Occipital lobe (tissue), 1 donor: ENCODE measurements at regions not wholly inside any gene's neighbourhood (a gene's known extent, or its start where the extent isn't known, plus 50 kb on each side); places are given as distances from the start of the nearest gene placed in this dataset.
"Not testable (repeated sequence)": the region's sequence is repeated elsewhere in the genome, so short reads cannot be mapped to it uniquely, and the experiment has no call there.

Source experiments
- DNase-seq: peaks from one replicate; lab custom pipeline; 2025; lab: John Stamatoyannopoulos, UW

- no peak for DNase-seq
Observed at GRCh38 chr15:95075792-95076677, 844.7 kb downstream of the MCTP2 start.

DNA sequence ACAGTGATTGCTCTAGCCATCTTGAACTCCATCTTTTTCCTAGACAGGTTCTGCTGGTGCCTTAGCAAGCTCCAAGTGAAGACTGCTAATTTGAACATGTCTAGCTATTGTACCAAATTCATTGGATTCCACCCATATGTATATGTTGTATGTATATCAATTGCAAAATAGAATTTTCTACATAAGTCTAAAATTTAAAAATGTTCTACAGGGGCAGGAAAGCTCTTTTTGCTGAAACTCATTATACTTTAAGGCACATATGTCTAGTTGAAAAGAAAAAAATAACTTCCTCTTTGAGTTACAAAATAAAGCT is 845.3 kb downstream of the MCTP2 start:
- DNase-seq, result no peak

DNA sequence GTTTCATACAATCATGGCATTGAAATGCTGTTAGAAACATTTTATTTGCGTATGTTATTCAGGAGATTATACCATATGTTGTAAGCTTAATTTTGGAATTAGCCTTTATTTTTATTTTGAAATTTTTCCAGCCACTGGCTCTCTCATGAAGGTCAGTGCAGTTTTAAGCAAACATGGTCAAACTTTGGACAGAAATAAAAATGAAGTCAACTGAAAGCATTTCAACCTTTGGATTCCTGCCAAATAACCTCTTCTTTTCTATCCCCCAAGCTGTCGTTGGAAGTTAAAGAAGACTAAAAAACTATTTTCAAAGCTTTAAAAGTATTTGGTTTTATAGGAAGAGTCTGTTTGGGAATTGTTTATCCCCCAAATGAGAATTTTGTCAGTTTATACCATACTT is 846.6 kb downstream of the MCTP2 start:
- no peak for DNase-seq

DNA sequence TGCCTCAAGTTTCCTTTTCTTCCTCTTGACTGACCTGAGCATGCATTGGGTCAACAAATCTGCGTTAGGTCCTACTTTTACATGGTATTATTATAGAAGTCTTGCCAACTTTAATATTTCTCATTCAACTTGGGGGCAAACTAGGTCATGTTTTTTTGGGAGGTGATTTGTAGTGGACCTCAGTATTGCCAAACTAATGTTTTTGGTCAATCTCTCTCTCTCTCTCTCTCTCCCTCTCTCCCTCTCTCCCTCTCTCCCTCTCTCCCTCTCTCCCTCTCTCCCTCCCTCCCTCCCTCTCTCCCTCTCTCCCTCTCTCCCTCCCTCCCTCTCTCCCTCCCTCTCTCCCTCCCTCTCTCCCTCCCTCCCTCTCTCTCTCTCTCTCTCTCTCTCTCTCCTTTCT is 848.9 kb downstream of the MCTP2 start:
- not testable (repeated sequence) for DNase-seq

DNA sequence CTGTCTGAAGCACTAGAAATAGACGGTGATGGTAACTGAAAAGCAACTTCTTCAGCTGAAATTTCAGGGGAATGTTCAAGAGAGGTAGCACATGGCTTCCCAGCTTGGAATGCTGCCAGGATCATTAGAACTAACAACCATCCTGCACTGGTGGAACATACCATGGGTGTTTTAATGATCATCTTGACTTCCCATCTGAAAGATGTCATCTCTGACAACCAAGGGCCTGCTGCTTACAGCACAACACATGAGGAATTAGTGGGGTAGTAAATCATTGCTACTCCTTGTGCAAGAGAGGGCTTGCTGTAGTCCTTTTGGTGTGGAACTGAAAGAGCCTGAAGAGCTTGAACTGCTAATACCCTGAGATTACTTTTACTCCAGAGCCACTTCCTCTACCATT is 853.7 kb downstream of the MCTP2 start:
- no peak for DNase-seq

DNA sequence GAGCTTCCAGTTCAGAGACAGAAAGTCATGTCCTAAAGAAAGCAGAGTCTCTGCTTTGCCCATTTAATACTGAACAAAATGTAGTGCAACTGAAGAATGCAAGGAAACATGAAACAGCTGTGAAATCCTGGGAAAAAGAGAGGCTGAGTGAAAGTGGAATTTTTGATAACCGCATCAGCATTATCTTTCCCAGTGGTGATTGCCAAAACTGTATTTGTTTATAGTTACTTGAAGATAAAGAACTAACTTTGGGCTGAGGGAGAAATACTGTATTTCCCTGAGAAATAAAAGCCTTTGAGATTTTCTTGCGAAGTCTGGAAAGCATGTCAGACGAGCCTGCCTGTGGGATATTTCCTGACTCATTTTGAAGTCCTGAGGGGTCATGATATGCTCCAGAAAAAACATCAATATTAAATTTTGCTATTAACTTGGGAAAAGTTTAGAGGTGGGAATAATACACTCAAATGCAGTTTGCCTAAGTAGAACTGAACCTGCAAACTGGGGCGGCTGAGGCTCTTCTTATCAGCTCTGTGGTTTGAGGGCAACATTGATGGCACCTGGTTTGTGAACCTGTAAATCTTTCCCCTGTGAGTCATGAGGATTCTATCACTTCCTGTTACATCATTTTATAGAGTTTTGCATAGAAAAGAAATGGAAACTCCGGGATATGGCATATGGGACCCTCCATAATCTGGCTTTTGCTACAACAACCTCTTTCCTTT is 855.3 kb downstream of the MCTP2 start:
- DNase-seq, result no peak

- DNase-seq, result no peak
Observed at GRCh38 chr15:95087253-95087609, 855.9 kb downstream of the MCTP2 start.

DNA sequence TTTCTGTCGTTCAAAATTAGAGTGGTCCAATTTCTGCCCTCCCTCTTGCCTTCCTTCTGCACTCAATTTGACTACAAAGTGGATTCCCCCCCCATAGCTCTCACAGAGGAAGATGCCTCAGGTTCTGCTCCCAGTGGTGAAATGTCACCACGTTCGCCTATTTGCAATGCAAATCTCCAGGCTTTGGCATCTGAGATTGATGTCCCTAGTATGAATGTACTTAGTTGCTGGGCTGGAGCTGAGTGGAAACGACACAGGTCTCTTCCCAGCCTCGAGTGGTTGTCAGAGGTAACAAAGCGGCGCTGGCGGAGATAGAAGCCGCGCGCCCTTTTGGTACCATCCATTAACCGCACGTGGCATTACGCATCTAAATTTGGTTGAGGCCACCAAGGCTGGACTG is 860.1 kb downstream of the MCTP2 start:
- DNase-seq, result no peak

GRCh38 chr15:95095250-95095649 is 863.9 kb downstream of the MCTP2 start:
- DNase-seq, result no peak

- DNase-seq, result no peak
Observed at GRCh38 chr15:95096651-95097050, 865.3 kb downstream of the MCTP2 start.

DNA sequence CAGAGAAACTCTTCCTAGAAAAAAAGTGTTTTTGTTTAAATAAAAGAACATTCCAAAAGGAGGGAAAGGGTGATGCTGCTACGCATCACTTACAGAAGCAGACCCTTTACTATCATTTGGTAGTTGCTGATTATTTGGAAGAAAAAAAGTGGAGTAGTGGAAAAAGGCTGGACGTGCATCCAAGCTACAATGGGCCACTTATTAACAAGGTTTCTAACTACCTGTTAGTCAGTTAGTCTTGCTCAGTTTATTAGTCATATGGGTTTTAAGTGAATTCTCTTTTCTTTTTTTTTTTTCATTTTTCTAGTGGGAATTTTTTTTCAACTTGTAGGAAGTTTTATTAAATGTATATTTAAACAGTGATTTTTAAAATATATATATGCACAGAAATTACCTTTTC is 866.0 kb downstream of the MCTP2 start:
- DNase-seq, result no peak

DNA sequence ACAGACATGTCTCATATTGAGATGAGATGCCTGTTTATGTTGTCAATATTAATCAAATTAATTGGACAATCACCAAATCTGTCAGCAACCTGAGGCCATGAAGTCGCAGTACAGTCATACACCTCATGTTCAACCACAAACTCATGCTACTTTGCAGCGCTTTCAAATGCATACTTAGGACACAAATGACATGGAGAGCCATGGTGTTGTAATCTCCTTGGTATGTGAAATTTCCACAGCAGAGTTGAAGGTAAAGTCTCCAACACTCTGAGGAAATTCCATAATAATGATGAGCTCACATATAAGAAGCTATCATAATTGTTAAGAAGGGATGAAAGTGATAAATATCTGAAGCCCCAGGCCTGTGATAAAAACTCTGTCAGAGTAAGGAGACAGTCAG is 873.9 kb downstream of the MCTP2 start:
- DNase-seq, result no peak

- no peak for DNase-seq
Observed at GRCh38 chr15:95106801-95107200, 875.4 kb downstream of the MCTP2 start.

GRCh38 chr15:95108673-95109072 is 877.3 kb downstream of the MCTP2 start:
- no peak for DNase-seq

GRCh38 chr15:95111969-95112368 is 880.6 kb downstream of the MCTP2 start:
- DNase-seq, result no peak

GRCh38 chr15:95113041-95113440 is 881.7 kb downstream of the MCTP2 start:
- no peak for DNase-seq

GRCh38 chr15:95119041-95119610 is 887.8 kb downstream of the MCTP2 start:
- DNase-seq, result no peak

DNA sequence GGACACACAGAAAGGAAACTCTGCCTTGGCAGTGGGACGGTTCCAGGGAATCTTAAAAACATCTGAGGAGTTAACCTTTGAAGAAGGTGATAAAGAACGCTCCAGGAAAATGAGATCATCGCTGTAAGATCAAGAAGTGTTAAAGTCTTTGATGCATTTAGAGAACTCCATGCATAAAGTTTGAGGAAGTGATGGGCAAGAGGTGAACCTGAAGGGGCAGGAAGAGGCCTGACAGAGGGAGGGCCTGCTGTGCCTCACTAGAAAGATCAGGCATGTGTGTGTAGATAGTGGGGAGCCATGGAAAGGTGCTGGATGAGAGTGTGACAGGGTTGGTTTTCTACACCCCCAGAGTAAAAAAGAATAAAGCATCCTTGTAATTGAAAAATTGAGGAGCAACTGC is 889.2 kb downstream of the MCTP2 start:
- no peak for DNase-seq

DNA sequence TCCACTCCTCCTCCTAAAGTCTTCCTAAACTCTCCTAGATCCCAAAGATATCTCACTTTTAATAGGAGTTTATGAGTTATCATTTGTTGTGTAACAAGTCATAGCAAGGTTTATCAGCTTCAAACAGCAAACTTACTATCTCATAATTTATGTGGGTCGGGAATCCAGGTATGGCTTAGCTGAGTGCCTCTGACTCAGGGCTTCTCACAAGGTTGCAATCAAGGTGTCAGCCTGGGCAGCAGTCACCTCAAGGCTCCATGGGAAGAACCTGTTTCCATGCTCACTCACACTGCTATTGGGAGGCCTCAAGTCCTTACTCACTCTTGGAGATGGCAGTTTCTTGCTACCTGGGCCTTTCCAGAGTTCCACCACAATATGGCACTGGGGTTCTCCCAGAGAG is 889.8 kb downstream of the MCTP2 start:
- DNase-seq, result no peak

DNA sequence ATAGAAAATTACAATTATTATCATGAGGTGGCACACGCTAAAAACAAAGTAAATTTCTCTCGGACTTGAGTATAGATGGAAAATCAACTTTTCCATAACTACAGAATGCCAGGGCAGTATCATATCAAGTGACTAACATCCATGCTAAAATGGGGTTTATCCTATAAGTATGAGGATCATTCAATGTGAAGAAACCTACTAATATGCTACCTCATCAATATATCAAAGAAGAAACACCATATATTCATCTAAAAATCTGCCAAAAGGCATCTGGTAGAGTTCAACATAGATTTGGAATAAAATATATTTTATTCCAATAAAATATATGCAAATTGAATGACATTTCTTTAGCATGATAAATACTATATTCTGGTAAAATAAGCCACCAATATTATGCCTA is 894.4 kb downstream of the MCTP2 start:
- DNase-seq, result no peak

- DNase-seq, result no peak
Observed at GRCh38 chr15:95127356-95127755, 896.0 kb downstream of the MCTP2 start.

DNA sequence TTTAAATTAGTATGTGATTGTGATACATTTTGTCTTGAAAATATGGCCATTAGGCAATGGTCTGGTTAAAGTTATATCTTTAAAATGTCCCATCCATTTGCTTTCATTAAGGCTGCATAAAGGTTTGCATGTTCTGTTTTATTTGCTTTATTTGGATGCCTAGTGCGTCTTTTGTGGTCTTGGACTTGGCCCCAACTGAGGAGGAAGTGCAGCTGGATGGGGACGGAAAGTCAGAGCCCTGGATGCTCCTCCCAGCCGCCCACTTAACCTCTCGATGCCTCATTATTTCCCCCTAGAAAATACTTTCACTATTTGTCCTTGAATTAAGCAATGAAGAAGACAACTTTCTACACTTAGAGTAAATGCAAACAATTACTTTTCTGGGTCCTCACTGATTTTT is 898.2 kb downstream of the MCTP2 start:
- no peak for DNase-seq

DNA sequence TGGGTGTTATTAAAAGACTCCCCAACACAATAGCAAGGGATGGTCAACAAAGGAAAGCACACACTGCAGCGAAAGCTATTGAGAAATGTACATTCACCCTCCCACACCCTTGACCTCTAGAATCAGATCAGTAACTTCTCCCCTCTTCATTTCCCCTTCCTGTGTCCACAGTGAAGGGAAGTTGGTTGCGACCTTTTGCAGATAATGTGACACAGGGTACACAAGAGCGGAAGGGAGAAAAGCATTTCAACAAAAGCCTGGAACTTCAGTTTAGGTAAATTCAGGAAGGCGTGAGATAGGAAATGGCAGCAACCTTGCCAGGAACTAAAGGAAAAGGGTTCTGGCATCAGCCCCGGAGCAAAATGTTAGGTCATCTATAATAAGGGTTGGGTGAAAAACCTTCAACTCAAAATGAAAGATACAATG is 899.8 kb downstream of the MCTP2 start:
- no peak for DNase-seq
